Activated CD4-positive, alpha-beta T cell treated with anti-CD3 and anti-CD28 coated beads, Interleukin-2, Interleukin-6, amounts not matched to agents 100 ng/mL and 50 ng/mL, durations not matched to agents 16 hours and 8 hours (primary cell): ENCODE measurements at regions not wholly inside any gene's neighbourhood (a gene's known extent, or its start where the extent isn't known, plus 50 kb on each side); places are given as distances from the start of the nearest gene placed in this dataset.
"Not testable (repeated sequence)": the region's sequence is repeated elsewhere in the genome, so short reads cannot be mapped to it uniquely, and the experiment has no call there.

Source experiments
- DNase-seq: peaks from one replicate; pipeline ENCODE4 v3.0.0-alpha.2; 2020

- no peak for DNase-seq
Measured at GRCh38 chr10:15427843-15428414, 56.8 kb upstream of the FAM171A1 start.

DNA sequence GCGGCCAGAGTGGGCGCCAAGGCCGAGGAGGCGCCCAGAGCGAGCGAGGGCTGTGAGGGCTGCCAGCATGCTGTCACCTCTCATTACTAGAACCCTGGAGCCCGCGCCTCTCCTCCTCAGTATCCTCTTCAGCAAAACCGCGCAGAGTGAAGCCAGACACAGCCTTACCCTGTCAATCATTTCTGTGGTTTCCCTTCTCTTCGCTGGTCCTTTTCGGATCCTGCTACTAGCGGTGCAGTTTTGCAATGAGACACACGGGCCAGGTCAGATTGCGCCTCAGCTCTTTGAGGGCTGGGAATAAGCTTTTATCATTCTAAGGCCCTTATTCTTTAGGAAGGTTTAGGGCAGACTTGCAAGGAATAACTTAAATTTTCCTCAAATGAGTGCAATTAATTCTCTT is 55.5 kb upstream of the FAM171A1 start:
- DNase-seq, result no peak

DNA sequence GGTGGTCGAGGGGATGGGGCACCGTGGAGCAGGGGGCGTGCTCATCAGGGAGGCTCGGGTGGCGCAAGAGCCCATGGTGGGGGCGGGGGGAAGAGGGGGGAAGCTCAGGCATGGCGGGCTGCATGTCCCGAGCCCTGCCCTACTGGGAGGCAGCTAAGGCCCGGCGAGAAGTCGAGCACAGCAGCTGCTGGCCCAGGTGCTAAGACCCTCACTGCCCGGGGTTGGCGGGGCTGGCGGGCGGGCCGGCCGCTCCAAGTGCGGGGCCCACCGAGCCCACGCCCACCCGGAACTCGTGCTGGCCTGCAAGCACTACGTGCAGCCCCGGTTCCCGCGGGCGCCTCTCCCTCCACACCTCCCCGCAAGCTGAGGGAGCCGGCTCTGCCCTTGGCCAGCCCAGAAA is 55.0 kb upstream of the FAM171A1 start:
- DNase-seq, result no peak

GRCh38 chr10:15421875-15422274 is 50.8 kb upstream of the FAM171A1 start:
- not testable (repeated sequence) for DNase-seq
